HEK293T (cell line): ENCODE measurements at regions not wholly inside any gene's neighbourhood (a gene's known extent, or its start where the extent isn't known, plus 50 kb on each side); places are given as distances from the start of the nearest gene placed in this dataset.

Experiments
- CTCF ChIA-PET: fragments of 350-600 bp; formaldehyde crosslinking; extraction: SDS; loops from one replicate; lab custom pipeline; 2021; ENCODE audit warnings: antibody characterized with exemption, inconsistent platforms; lab: Yijun Ruan, JAX
- POLR2A ChIA-PET: fragments of 350-600 bp; formaldehyde crosslinking; extraction: SDS; loops from one replicate; lab custom pipeline; 2020; ENCODE audit warnings: antibody characterized with exemption, inconsistent platforms; lab: Yijun Ruan, JAX
- DNase-seq: peaks from one replicate; pipeline ENCODE4 v3.0.0; 2012; ENCODE audit warnings: mixed read lengths; ENCODE audit errors: extremely low spot score
- ARNT ChIP-seq: fragments of 450-650 bp; IDR thresholded peaks from 2 replicates; pipeline ENCODE4 v1.6.1; 2017; ENCODE audit warnings: mild to moderate bottlenecking
- BHLHE40 ChIP-seq: fragments of 450-650 bp; IDR thresholded peaks from 2 replicates; pipeline ENCODE4 v1.6.1; 2016; ENCODE audit warnings: mild to moderate bottlenecking, moderate library complexity, borderline replicate concordance
- CTBP1 ChIP-seq: fragments of 450-650 bp; IDR thresholded peaks from 2 replicates; pipeline ENCODE4 v1.6.1; 2016; ENCODE audit warnings: borderline replicate concordance
- ELF4 ChIP-seq: fragments of 450-650 bp; IDR thresholded peaks from 2 replicates; pipeline ENCODE4 v1.6.1; 2017; ENCODE audit warnings: antibody characterized with exemption
- FOXA1 ChIP-seq: fragments of 450-650 bp; IDR thresholded peaks from 2 replicates; pipeline ENCODE4 v1.6.1; 2016; ENCODE audit warnings: mild to moderate bottlenecking
- FOXK2 ChIP-seq: fragments of 450-650 bp; IDR thresholded peaks from 2 replicates; pipeline ENCODE4 v1.6.1; 2016; ENCODE audit warnings: mild to moderate bottlenecking
- FOXM1 ChIP-seq: fragments of 450-650 bp; IDR thresholded peaks from 2 replicates; pipeline ENCODE4 v1.6.1; 2017; ENCODE audit warnings: mild to moderate bottlenecking, borderline replicate concordance
- HDGF ChIP-seq: fragments of 450-650 bp; IDR thresholded peaks from 2 replicates; pipeline ENCODE4 v1.6.1; 2017; ENCODE audit warnings: antibody characterized with exemption, borderline replicate concordance
- L3MBTL2 ChIP-seq: fragments of 450-650 bp; conservative IDR thresholded peaks from 2 replicates; pipeline ENCODE4 v1.6.1; 2016; ENCODE audit warnings: mild to moderate bottlenecking
- LEF1 ChIP-seq: fragments of 450-650 bp; IDR thresholded peaks from 2 replicates; pipeline ENCODE4 v1.6.1; 2017; ENCODE audit warnings: mild to moderate bottlenecking, borderline replicate concordance
- NFRKB ChIP-seq: fragments of 450-650 bp; IDR thresholded peaks from 2 replicates; pipeline ENCODE4 v1.6.1; 2016; ENCODE audit warnings: mild to moderate bottlenecking, moderate library complexity
- SP1 ChIP-seq: fragments of 450-650 bp; IDR thresholded peaks from 2 replicates; pipeline ENCODE4 v1.6.1; 2017
- SUZ12 ChIP-seq: fragments of 450-650 bp; IDR thresholded peaks from 2 replicates; pipeline ENCODE4 v1.6.1; 2016; ENCODE audit warnings: mild to moderate bottlenecking
- TARDBP ChIP-seq: fragments of 450-650 bp; IDR thresholded peaks from 2 replicates; pipeline ENCODE4 v1.6.1; 2016
- ZNF384 ChIP-seq: fragments of 450-650 bp; IDR thresholded peaks from 2 replicates; pipeline ENCODE4 v1.6.1; 2016
- TF ChIP-seq, protein P1 (sequence below): fragments of 450-650 bp; IDR thresholded peaks from 2 replicates; pipeline ENCODE4 v1.6.1; 2016

DNA sequence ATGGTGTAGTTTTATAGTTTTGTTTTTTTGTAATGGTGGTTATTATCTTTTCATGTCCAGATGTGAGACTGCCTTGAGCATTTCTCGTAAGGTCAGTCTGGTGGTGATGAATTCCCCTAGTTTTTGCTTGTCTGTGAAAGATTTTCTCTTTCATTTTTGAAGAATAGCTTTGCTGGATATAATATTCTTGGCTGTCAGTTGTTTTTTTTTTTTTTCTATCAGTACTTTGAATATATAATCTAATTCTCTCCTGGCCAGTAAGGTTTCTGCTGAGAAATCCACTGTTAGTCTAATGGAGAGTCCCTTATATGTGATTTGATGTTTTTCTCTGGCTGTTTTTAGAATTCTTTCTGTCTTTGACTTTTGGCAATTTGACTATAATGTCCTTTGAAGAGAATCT, 106.9 kb downstream of the CARTPT start:
- no peak for DNase-seq
- CTCF ChIA-PET, result no interaction called here
- POLR2A ChIA-PET, result no interaction called here
- TF ChIP-seq ZNF384, result 0 out of 2 replicates have a peak, but pooled peaks have one; percentile 17
- no peak for TF ChIP-seq SUZ12

DNA sequence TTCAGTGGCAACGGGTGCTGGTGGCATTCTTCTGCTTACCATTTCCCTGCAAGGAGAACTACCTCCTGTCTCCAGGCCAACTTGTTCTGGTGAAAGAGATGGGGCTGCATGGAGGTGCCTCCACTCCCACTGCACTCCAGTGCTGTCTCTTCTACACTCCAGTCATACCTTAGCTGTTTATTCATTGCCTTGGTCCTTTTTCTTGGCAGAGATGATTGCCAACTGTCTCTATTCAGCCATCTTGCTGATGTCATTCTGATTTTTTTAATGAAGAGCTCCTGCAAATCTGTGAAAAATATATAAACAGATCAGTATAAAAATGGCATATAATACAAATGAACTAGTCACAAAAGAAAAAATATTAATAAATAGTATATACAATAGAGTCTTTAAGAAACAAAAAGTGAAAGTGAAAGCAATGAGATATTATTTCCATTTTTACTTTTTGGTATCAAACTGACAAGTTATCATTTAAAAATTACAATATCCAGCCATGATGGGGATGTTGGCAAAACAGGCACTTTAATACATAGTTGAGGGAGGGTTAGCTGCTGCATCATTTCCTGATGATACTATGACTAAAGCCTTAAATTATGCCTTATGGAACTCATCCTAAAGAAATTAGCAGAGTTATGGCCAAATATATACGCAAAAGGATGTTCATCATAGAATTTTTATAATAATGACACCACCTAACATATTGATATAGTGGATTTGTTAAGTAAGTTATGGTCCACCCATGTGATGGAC, 109.4 kb downstream of the CARTPT start:
- TF ChIP-seq L3MBTL2, result no peak
- TF ChIP-seq SP1, result no peak
- TF ChIP-seq, protein P1, sequence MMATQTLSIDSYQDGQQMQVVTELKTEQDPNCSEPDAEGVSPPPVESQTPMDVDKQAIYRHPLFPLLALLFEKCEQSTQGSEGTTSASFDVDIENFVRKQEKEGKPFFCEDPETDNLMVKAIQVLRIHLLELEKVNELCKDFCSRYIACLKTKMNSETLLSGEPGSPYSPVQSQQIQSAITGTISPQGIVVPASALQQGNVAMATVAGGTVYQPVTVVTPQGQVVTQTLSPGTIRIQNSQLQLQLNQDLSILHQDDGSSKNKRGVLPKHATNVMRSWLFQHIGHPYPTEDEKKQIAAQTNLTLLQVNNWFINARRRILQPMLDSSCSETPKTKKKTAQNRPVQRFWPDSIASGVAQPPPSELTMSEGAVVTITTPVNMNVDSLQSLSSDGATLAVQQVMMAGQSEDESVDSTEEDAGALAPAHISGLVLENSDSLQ, result no peak
- TF ChIP-seq FOXM1, result no peak
- TF ChIP-seq BHLHE40, result no peak
- no peak for TF ChIP-seq LEF1
- TF ChIP-seq FOXK2, result no peak
- TF ChIP-seq NFRKB, result no peak
- TF ChIP-seq FOXA1, result no peak
- TF ChIP-seq TARDBP, result no peak
- no peak for TF ChIP-seq ARNT
- TF ChIP-seq ELF4, result no peak
- no peak for TF ChIP-seq ZNF384
- TF ChIP-seq CTBP1, result no peak
- TF ChIP-seq HDGF, result no peak
- TF ChIP-seq SUZ12, result no peak
- CTCF ChIA-PET, result no interaction called here
- POLR2A ChIA-PET, result no interaction called here
- no peak for DNase-seq

DNA sequence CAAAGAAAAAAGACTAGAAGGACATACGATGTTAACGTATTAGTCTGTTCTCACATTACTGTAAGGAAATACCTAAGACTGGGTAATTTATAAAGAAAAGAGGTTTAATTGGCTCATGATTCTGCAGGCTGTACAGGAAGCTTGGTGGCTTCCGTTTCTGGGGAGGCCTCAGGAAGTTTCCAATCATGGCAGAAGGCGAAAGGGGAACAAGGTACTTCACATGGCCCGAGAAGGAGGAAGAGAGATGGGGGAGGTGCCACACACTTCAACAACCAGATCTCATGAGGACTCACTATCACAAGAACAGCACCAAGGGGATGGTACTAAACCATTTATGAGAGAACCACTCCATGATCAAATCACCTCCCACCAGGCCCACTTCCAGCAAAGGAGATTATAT, 110.1 kb downstream of the CARTPT start:
- CTCF ChIA-PET, result no interaction called here
- no peak for TF ChIP-seq ZNF384
- no peak for TF ChIP-seq SP1
- no peak for TF ChIP-seq HDGF
- TF ChIP-seq, protein P1, result no peak
- no peak for TF ChIP-seq ARNT
- TF ChIP-seq TARDBP, result no peak
- no peak for TF ChIP-seq L3MBTL2
- no peak for TF ChIP-seq FOXK2
- TF ChIP-seq BHLHE40, result no peak
- no peak for TF ChIP-seq SUZ12
- no peak for TF ChIP-seq NFRKB
- TF ChIP-seq FOXA1, result no peak
- POLR2A ChIA-PET, result no interaction called here
- no peak for DNase-seq

DNA sequence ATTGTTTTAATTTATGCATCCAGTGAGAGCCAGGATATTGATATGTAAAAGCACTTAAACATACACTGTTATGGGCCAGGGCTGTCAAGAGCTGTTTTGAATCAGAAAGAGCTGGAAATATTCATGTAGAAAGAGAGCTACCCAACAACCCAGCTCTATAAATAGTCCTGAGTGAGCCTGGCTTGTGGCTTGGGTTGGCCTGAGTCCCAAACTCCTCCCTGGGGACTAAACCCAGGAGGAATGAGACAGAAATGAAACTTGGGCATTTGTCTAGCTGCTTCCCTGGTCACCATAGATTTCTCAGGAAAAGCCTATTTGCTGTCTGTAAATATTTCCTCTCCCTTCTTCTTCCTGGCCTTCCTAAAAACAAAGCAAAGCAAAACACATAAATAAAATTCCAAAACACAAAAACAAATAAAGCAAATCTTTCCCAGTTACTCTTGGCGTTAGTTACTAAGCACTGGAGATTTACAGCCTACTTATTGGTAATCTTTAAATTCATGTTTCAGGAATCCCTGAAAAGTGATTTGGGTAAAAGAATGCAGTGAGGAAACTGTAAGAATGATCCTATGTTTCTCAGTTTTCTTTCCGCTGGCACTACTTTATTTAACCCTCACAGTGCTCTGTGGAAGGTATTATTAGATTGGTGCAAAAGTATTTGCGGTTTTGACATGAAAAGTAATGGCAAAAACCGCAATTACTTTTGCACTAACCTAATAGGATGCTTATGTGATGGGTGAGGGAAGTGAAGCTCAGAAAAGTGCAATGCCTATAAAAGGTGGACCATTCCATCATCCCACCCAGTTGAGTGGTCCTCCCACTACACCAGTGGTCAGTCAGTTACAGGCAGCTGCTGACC, 111.8 kb downstream of the CARTPT start:
- POLR2A ChIA-PET, result no interaction called here
- CTCF ChIA-PET, result interaction anchor here (0.5 kb wide), 1 partner anchor 1760 kb away, joined by 6 read pairs; no protein-coding TSS in a partner anchor
- no peak for TF ChIP-seq CTBP1
- peak; percentile 49; the same call in 1 of the 2 replicates for TF ChIP-seq ELF4
- no peak for DNase-seq

DNA sequence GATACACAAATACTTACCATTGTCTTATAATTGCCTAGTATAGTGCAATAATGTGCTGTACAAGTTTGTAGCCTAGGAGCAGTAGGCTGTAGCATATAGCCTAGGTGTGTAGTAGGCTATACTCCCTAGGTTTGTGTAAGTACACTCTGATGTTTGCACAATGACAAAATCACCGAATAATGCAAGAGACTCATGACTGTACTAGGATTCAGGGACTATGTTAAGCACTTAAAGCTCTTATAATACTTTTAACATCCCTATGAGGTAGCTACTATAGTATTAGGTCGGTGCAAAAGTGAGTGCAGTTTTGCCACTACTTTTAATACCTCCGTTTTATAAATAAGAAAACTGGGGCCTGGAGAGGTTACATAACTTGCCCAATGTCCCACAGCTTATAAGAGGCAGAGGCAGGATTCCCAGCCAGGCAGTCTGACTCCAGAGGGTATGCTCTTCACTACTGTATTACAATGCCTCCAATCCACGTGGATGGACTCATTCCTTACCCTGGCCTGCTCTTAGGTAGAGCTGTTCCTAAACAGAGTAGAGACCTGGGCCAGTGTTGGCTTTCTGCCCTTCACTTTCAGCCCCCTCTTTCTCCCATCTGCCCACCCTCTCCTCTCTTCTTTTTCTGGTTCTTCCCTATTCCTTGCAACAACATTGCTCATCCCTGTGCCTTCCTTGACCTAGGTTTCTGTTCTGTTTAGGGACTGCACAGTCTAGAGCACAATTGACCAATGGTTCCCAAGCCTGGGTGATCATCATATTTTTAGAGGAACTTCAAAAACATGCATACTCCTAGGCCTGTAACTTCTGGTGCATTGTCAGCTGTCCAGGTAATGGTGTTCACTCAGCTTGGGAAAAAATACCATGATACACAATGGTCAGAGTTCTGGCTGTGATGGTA, 114.0 kb downstream of the CARTPT start:
- DNase-seq, result no peak
- CTCF ChIA-PET, result no interaction called here
- TF ChIP-seq TARDBP, result no peak
- POLR2A ChIA-PET, result no interaction called here

DNA sequence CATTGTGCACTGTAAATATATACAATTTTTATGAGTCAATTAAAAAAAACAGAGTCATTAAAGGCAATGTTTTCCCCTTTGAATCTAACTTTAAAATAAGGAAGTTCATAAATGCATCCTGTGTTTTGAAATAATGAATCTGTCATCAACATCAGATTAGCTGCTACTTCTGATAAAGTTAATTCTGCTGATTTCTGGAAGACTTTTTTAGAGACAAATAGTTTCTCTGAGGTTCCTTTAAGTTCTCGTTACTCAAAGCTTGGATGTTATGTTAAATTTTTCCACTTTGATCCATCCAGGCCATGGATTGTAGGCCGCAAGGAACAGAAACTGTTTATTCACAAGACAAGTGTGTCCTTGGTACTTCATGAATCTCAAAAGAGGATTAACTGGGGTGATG, 115.5 kb downstream of the CARTPT start:
- CTCF ChIA-PET, result no interaction called here
- DNase-seq, result no peak

More for the DNA sequence above, 115.5 kb downstream of the CARTPT start:
- TF ChIP-seq CTBP1 (no peak), ARNT (no peak), FOXK2 (no peak), L3MBTL2 (no peak), FOXM1 (no peak), SP1 (no peak), LEF1 (no peak), BHLHE40 (no peak), NFRKB (no peak), TARDBP (no peak), FOXA1 (no peak), HDGF (no peak), ELF4 (no peak)
- TF ChIP-seq, protein P1, result no peak
- POLR2A ChIA-PET, result no interaction called here
